ENCODE measurements at regions not wholly inside any gene's neighbourhood (a gene's known extent, or its start where the extent isn't known, plus 50 kb on each side); places are given as distances from the start of the nearest gene placed in this dataset.

- no peak for DNase-seq
Observed at GRCh38 chr7:57364933-57365710, 84.9 kb upstream of the ZNF716 start.

- no peak for DNase-seq
Observed at GRCh38 chr7:57367171-57367570, 82.8 kb upstream of the ZNF716 start.

GRCh38 chr7:57370066-57370738 is 79.8 kb upstream of the ZNF716 start:
- DNase-seq = no peak

GRCh38 chr7:57370739-57371098 is 79.3 kb upstream of the ZNF716 start:
- DNase-seq = no peak

GRCh38 chr7:57375783-57376182 is 74.2 kb upstream of the ZNF716 start:
- DNase-seq = no peak

GRCh38 chr7:57381581-57381980 is 68.4 kb upstream of the ZNF716 start:
- no peak for DNase-seq

- DNase-seq = no peak
Observed at GRCh38 chr7:57384380-57384779, 65.6 kb upstream of the ZNF716 start.

- no peak for DNase-seq
Observed at GRCh38 chr7:57385668-57386067, 64.3 kb upstream of the ZNF716 start.

GRCh38 chr7:57388761-57389160 is 61.2 kb upstream of the ZNF716 start:
- no peak for DNase-seq

- DNase-seq = no peak
Observed at GRCh38 chr7:57398548-57398947, 51.4 kb upstream of the ZNF716 start.

GRCh38 chr7:57399251-57399940 is 50.6 kb upstream of the ZNF716 start:
- no peak for DNase-seq

- no peak for DNase-seq
Observed at GRCh38 chr7:57399972-57400371, 50.0 kb upstream of the ZNF716 start.
